ENCODE measurements at regions not wholly inside any gene's neighbourhood (a gene's known extent, or its start where the extent isn't known, plus 50 kb on each side); places are given as distances from the start of the nearest gene placed in this dataset.

GRCh38 chrX:45571453-45571852 is 370.8 kb upstream of the DIPK2B start:
- TF ChIP-seq CTCF (IDR thresholded peaks at IDR 0.05) (no peak), POLR2AphosphoS5 (IDR thresholded peaks at IDR 0.05) (no peak), POLR2A (IDR thresholded peaks at IDR 0.05) (no peak)
